RKO (cell line): ENCODE measurements at regions not wholly inside any gene's neighbourhood (a gene's known extent, or its start where the extent isn't known, plus 50 kb on each side); places are given as distances from the start of the nearest gene placed in this dataset.
"Not testable (repeated sequence)": the region's sequence is repeated elsewhere in the genome, so short reads cannot be mapped to it uniquely, and the experiment has no call there.

Source experiments
- DNase-seq: peaks from one replicate; pipeline ENCODE4 v3.0.0-alpha.2; 2016; ENCODE audit warnings: low spot score

- no peak for DNase-seq
Measured at GRCh38 chr7:155377071-155377837, 79.6 kb downstream of the INSIG1 start.

GRCh38 chr7:155377838-155378579, 79.9 kb upstream of the EN2 start:
- no peak for DNase-seq

GRCh38 chr7:155378580-155378934, 79.4 kb upstream of the EN2 start:
- no peak for DNase-seq

DNA sequence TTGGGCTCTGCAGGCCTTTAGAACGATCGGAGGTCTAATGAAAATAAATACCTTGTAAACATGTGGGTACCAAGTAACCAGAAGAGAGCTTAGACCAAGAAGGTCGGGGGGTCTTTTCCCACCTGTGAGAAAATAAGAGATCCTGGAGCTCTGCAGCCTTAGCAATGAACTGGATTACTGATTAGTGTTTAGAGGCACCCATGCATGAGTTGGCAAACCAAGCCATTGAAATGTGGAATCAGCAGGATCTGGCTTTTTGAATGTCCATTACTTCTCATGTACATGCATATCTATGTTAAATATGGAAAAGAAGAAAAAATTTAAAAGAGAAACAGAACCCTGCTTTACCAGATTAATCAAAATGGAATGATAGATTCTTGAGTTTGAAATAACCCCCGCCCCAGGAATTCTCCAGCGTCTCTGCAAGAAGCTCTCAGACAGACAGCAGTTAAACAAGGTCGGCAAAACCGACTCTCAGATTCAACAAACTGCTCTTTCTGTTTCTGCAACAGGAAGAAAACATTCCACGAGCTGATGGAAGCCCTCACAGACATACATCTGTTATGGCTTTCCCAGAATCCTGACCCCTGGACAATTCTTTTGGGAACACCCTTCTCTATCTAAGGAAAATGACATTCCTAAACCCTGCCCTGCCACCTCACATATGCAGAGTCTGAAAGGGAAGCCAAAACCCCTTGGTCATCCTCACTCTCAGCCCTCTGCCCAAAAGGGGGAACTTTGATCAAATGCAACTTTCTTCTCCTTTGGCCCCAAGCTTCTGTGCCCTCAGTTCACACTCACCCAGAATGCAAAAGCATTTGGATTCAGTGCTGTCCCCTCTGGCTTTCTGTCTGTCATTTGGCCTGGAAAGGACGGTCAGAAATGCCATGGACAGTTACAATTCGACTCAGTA, 78.7 kb upstream of the EN2 start:
- no peak for DNase-seq

GRCh38 chr7:155380221-155380861, 77.6 kb upstream of the EN2 start:
- DNase-seq = peak; percentile 76

DNA sequence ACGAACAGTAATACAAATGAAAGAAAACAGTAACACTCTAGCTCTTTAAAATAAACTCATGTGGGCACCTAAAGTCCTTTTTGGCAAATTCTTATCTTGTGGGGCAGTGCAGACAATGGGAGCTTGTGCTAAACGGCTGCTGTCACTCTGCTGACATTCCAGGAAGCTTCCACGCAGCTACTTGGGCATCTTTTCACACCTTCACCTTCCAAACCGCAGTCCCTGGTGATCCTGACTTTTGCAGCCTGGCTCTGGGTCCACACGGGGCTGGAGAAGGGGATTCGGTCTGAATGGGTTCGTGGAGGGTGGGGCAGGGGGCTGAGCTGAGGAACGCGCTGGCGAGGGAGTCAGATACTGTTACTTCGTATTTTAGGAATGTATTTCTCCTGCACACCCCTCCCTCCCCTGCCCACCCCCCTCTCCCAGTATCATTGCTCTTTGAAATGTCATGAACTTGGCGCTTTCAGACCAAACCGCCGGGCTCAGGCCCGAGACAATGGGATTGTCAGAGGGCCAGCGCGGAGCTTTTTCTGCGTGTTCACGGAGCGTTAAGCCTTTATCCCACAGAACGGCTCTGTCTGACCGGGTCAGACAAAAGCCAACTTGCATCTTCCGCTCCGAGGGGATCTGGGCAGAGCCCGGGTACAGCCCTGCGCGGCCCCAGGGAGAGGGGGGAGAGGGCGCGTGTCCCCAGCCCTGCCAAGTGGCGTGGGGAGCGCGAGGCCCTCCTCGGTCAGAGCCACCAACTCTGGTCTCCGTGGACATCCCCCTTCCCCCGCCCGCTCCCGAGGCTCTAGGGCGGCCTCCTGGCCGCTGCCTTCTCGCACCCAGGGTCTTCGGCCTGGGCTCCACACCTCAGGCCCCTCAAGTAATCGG, 76.7 kb upstream of the EN2 start:
- DNase-seq = no peak

GRCh38 chr7:155381852-155382801, 75.8 kb upstream of the EN2 start:
- DNase-seq = no peak

- no peak for DNase-seq
Measured at GRCh38 chr7:155382802-155383171, 75.1 kb upstream of the EN2 start.

DNA sequence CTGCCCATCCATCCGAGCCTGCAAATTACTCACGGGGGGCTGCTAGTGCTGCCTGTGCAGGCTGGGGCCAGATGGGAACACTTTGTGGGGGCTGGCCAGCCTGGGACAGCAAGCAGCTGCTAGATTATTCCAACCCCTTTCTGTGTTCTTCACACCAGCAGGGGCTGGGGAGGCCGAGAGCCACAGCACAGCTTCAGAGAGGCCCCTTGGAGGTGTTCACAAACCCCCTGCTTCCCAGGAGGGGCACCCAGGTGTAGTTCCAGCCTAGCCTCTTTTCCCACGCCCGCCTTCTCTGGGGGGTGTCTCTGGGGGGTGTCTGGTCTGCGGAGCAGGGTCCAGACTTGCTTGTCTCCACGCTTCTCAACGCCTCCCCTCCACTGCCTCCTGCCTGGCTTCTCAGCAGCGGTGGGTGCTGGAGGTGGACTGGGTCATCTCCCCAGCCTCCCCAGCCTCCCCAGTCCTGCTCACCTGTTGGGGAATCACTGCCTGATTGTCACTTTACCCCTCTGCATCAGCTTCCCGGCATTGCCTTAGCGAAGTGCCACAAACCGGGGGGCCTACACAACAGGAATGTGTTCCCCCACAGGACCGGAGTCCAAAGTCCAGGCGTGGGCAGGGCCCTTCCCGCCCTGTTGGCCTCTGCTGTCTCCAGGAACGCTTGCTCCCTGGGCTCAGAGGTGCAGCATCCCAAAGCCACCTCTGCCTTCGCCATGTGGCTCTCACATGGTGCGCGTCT, 74.0 kb upstream of the EN2 start:
- DNase-seq = no peak

GRCh38 chr7:155384751-155385150, 73.2 kb upstream of the EN2 start:
- DNase-seq = no peak

GRCh38 chr7:155385182-155385581, 72.7 kb upstream of the EN2 start:
- DNase-seq = not testable (repeated sequence)

DNA sequence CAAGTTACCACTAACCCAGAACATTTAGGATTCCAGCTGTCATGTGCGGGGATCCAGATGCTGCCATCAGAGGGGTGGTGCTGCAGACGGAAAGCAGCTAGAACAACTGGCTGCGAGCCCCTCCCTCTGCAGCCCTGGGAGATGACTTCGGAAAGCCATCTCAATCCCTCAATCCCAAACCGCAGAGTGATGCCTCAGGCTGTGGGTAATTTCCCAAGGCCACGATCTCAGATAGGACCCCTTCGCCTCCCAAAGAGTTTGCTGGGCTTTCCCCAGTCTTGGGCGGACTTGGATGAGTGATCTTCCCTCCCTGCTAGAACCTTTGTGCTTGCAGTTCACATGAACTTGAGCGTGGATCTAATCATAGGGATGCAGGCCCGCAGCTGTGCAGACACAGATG, 71.3 kb upstream of the EN2 start:
- DNase-seq = no peak

- DNase-seq = no peak
Measured at GRCh38 chr7:155387066-155387620, 70.8 kb upstream of the EN2 start.

DNA sequence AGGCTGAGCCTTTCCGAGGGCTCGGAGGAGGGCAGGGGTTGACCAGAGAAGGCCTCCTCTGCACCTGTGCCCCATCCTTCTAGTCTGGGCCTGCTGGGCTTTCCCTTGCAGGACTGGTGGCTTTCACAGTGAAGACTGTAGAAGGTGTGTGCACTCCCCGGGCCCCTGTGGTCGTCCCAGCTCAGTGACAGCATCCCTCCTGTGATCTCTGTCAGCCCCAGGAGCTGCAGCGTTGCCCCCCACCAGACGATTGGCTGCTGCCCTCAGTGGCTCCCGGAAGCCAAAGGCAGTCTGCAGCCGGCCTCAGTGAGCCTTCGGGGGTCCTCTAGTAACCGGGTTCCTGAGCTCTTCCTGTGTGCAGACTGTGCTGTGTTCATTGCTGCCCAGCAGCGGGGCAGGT, 69.4 kb upstream of the EN2 start:
- no peak for DNase-seq

GRCh38 chr7:155391414-155391813, 66.5 kb upstream of the EN2 start:
- no peak for DNase-seq

DNA sequence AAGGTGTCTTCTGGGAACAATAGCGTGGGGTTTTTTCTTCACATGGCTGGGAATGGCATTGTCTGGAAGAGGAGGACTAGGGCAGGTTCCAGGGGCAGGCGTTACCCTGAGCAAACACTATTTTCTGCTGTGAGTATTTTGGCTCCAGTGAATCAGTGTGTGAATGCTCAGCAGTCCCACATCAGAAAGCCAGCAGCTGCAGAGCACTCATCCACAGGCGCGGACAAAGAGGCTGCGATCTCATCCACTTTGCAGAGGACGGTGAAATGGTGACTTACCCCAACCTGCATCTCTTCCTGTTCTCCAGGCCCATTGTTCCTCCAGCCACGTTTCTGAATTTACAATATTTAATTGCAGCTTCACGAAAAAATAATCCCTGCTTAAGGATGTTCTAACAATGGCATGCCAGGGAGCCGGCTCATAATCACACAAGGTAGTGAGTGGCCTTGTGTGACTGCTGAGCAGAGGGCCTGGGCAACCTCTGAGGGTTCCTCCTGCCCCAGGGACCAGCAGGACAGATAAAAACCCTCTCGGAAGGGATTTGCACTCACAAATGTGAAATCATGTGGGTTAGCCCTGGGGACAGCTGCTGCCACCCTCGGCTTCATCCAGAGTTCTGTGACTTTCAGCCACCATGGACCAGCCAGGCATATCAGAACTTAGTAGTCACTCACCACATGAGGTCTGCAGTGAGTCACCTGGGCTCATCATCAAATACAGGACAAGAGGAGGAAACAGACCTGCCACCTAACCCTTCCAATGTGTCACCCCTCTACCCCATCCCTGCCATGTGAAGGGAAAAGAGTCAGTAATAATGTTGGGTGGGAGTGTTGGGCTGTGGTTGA, 65.0 kb upstream of the EN2 start:
- DNase-seq = peak; percentile 70

GRCh38 chr7:155394413-155394812, 63.5 kb upstream of the EN2 start:
- DNase-seq = no peak

DNA sequence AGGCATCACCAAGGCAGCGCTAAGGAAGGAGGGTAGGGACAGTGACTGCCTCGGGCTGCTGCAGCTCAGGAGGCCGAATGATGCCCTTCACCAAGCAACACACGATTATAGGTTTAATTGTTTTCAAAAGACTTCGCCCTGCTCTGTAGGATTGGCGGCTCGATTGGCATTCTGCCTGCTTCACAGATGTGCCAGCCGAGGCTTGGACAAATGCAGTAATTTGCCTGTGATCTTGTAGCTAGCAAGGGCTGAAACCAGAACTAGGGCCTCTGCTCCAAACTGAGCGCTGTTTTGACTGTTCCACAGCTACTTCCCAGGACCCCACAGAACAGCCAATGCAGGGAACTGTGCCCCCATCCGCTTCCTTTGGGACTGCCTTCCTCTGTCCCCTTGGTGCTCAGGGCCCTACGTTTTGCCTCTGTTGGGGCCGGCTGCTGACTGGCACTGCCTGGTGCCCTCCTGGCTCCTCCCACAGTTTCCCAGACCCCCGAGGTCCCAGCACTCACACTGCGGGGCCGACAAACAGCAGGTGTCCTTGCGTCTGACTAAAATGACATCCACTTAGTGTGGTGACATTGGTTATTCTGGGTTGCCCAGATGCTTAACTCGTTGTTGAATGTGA, 62.6 kb upstream of the EN2 start:
- no peak for DNase-seq
